ENCODE measurements at regions not wholly inside any gene's neighbourhood (a gene's known extent, or its start where the extent isn't known, plus 50 kb on each side); places are given as distances from the start of the nearest gene placed in this dataset.

GRCh38 chr13:76656056-76656455 is 230.1 kb downstream of the KCTD12 start:
- TF ChIP-seq EZH2 (IDR thresholded peaks at IDR 0.05; ENCODE audit: insufficient read depth, poor library complexity, severe bottlenecking) (no peak), EZH2phosphoT487 (IDR thresholded peaks at IDR 0.05; ENCODE audit: insufficient read depth, low read depth) (no peak)
